HG03575 (cell line): ENCODE measurements at regions not wholly inside any gene's neighbourhood (a gene's known extent, or its start where the extent isn't known, plus 50 kb on each side); places are given as distances from the start of the nearest gene placed in this dataset.

ENCODE experiments used
- ATAC-seq: cut with Tn5 transposase; IDR thresholded peaks from one replicate; pipeline ENCODE4 v1.9.1; 2021; ENCODE audit not compliant: unreplicated experiment, insufficient number of reproducible peaks, low FRiP score; ENCODE audit errors: extremely low read depth

- no peak for ATAC-seq
These were observed 256.1 kb upstream of the TLE3 start for GRCh38 chr15:70353606-70354345.

DNA sequence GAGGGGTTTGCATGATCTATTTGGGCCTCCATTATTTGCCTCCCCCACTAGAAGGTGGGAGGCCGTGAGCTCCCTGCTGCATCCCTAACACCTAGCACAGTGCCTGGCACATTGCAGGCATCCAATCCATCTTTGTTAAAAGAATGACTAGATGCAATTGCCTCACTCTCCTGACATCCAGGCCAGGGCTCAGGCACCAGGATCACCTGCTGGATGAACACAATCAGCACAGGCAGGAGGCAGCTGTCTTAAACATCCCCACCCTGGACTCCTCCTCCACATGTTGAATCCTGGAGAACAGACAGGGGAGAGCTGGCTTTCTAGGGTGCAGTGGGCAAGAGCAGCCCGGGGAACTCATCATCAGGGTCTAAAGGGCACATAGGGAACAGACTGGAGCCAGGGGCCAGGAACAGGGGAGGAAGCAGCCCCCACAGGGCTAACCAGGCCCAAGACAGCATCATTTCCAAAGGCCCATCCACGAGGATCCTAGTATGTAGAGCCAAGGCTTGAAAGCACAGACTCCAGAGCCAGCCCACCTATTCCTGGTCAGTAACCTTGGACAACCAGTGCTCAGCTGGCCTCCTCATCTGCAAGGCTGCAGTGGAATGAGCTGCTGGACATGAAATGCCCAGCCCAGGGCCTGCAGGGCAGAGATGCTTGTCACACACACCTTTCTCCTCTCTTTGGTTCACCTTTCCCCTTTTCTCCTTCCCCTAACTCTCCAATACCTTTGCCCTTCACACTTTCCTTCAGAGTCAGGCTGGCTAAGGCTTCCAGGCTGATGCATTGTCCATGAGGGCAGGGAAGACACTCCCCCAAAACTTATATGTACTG is 254.4 kb upstream of the TLE3 start:
- no peak for ATAC-seq

DNA sequence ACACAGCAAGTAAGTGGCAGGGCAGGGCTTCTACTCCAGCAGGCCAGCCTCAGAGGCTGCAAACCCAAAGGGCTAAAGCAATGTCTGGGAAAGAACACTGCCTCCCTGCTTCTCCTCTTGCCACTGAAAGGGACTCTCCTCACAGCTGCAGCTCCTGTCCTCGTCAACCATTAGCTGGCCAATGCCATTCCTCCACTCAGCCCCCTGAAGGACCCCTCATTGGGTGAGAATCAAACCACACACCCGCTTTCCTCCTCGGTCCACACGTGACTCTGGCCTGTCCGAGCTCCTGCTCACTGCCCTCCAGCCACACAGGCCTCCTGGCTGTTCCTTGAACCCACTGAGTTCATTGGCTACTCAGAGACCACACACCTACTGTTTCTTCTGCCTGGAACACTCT is 253.7 kb upstream of the TLE3 start:
- ATAC-seq = no peak

DNA sequence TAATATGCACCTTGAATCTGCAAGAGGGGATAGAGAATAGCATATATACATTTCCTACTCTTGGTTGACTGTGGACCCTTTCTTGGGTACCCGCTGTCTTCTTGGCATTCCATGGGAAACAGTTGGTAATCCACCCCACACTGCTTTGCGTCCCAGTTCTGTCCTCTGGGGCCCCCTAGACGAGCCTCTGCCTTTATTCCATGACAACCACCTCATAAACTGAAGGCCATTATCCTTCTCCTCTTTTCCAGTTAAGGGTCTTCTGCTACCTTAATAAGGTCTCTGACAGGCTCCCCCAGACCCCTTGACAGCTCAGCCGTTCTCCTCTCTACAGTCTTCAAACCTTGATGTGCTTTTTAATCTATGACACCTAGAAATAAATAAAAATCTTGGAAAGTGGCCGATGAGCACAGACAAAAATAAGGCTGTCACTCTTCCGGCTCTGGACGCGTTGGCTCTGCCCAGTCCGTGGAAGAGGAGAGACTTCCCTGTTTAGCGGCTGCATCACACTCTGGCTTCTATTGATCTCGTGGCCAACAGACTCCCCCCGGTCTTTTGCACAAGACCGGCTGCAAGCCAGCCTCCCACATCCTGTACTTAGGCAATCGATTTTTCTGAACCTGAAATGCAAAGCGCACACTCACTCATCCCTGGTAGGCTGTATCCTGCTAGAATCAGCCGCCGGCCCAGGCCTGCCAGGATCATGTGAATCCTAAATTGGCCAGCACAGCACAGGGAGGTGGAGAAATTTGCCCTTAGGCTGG is 251.0 kb upstream of the TLE3 start:
- no peak for ATAC-seq

- no peak for ATAC-seq
These were observed 250.5 kb upstream of the TLE3 start for GRCh38 chr15:70348226-70348543.

DNA sequence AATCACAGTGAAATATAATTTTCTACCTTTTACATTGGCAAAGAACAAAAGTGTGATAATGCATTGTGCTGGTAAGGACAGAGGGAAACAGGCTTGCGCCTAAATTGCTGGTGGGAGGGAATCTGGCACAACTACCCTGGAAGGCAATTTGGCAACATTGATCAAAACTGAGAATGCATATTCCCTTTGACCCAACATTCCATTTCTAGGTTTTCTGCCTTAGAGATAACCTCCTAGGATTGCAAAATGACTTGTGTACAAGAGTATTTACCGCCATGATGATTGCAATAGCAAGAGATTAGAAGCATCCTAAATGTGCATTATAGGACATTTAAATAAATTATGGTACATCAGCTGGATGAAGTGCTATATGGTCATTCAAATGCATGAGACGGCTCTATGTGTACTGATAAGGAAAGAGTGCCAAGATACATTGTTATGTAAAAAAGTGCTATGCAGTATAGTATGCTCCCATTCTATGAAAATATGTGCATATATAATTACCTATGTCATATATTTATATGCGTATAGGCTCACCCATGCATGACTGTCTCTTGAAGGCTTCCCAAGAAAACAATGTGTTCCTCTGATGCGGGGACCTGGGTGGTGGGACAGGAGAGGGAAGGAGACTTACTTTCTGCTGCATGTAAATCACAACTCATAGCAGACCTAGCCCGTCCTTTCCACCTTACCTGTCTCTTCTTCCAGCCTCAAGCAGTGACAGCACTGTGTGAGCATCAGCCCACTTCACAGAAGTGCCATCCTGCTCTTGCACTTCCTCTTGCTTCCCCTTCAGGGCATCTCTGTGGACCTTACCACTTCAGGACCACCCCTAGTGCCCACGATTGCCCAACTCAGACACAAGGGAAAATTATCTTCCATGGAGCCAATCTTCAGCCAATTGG is 249.9 kb upstream of the TLE3 start:
- no peak for ATAC-seq

DNA sequence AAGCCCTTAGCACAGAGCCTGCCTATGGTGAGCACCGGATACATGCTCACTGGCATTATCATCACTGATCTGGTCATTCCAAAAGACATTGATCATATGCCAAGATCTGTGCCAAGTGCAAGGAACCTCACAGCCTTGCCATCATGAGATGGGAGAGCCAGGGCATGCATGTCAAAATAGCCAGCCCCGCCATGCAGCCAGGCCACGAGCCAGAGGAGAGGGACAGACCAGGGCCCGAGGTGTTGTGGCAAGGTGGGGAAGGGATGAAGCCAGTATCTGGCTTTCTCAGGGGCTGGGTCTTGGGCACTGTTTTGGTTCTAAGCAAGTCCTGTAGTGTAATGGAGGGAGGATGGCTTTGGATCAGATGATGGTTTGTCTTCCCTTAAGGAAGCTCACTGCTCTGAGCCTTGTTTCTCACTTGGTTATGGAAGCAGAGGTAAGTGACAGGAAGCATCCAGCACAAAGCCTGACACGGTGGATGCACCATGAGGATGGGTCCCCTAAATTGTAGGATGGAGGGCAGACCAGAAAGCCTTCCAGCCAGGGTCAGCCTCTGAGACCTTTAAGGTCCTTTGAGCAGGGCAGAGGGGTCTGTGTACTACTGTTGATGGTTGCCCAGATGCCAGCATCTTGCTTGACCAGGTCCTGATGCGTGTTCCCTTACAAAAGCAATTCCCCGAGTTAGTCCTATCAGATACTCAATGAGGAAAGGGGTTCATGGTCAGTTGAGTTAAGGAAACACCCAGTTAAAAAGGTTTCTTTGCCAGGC is 247.7 kb upstream of the TLE3 start:
- ATAC-seq = no peak

DNA sequence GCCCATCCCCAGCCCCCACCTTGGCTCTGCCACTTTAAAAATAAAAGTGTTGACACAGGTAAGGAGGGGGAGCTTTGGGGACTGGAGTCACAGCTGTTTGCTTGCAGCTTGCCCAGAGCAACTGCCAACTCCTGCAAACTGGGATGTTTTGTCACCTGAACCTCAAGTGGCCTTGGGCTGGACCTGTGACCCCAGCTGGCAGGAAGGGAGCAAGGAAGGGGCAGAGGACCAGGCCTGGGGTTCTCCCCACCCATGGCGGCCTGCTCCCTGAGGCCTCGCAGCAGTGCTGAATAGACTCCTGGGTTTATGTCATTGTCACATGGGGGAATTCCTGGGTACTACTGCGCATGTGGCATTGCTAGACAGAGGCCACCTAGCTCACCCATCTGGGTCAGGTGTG is 246.9 kb upstream of the TLE3 start:
- no peak for ATAC-seq

GRCh38 chr15:70343961-70344621 is 246.4 kb upstream of the TLE3 start:
- no peak for ATAC-seq

DNA sequence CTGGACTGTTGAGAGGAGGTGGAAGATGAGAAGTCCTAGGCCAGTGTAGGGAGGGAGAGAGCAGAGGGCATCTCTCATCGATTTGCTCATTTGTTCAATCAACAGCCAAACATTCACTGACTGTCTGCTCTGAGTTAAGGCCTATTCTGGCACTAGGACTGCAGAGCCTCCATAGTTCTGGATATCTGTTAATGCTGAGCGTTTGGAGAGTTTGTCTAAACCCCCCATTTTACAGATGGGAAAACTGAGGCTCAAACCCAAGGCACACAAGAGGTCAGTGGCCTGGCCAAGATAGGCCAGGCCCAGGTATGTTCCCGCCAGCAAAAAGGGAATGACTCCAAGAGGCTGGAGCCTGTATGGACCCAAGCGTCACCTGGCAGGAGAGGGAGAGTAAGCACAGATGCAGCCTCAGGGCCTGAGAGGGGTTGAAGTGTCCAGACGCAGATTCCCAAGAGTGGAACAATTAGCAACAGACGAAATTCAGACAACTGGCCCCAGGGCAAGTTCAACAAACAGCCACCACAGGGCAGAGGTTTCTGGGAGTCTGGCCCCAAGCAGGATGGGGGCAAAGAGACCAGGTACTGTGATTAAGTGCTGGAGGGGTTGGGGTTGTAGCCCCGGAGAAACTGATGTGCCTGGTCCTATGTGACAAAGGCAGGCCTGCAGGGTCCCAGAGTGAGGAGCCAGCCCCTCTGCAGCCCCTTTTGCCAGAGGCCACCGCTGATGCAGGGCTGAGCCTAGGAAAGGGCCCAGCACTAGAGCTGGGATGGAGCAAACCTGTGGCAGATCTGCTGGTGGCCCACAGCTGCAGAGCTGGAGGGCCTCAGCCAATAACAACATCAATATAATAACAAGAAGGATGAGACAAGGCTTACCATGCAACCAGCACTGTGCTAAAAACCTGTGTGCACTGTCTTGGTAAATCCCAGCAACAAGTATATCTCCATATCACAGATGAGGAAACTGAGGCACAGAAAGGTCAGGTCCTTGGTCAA is 245.1 kb upstream of the TLE3 start:
- no peak for ATAC-seq

- no peak for ATAC-seq
These were observed 244.4 kb upstream of the TLE3 start for GRCh38 chr15:70342141-70342540.

- no peak for ATAC-seq
These were observed 243.8 kb upstream of the TLE3 start for GRCh38 chr15:70341566-70341965.

DNA sequence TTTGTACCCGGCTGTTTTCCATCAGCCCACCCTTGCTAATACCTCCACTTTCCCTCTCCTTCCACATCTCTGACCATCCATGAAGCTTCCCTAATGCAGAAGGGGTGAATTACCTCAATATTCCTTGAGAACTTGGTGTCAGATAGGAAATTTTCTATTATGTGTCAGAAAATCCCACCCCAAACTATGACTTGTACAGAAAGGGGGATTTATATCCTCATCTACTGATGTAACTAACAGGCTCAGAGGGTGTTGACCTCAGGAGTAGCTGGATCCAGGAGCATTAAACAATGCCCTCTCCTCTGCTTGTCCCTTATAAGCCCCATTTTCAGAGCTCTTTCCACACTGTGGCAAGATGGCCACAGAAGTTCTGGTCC is 242.8 kb upstream of the TLE3 start:
- no peak for ATAC-seq

- no peak for ATAC-seq
These were observed 242.1 kb upstream of the TLE3 start for GRCh38 chr15:70339571-70340493.

GRCh38 chr15:70337277-70338186 is 239.8 kb upstream of the TLE3 start:
- no peak for ATAC-seq
